OCI-LY1 (cell line): ENCODE measurements at regions not wholly inside any gene's neighbourhood (a gene's known extent, or its start where the extent isn't known, plus 50 kb on each side); places are given as distances from the start of the nearest gene placed in this dataset.
A peak's percentile ranks its signal among the peaks of the same experiment; 100 is the strongest.
"Not testable (repeated sequence)": the region's sequence is repeated elsewhere in the genome, so short reads cannot be mapped to it uniquely, and the experiment has no call there.

Experiments used
- H2AFZ ChIP-seq: fragments of 200-600 bp; sonication (generic), shearing (Covaris generic); 2 replicates; pipeline ENCODE4 v1.6.0; 2014; ENCODE audit warnings: antibody characterized with exemption, mild to moderate bottlenecking, low read length
- H3F3A ChIP-seq: fragments of 200-600 bp; sonication (generic), shearing (Covaris generic); 2 replicates; pipeline ENCODE4 v1.6.0; 2014; ENCODE audit warnings: mild to moderate bottlenecking, antibody characterized with exemption, low read length, moderate library complexity; ENCODE audit not compliant: insufficient read depth
- H3K27ac ChIP-seq: fragments of 200-600 bp; sonication (generic); 2 replicates; pipeline ENCODE4 v1.5.1; 2014; ENCODE audit warnings: low read length, mixed run types, mild to moderate bottlenecking, low read depth; ENCODE audit not compliant: poor library complexity, severe bottlenecking
- H3K27me3 ChIP-seq: fragments of 200-600 bp; sonication (generic); 2 replicates; pipeline ENCODE4 v1.6.0; 2014; ENCODE audit warnings: antibody characterized with exemption, mild to moderate bottlenecking, low read length, moderate library complexity; ENCODE audit not compliant: insufficient read depth
- H3K36me3 ChIP-seq: fragments of 200-600 bp; sonication (generic); 2 replicates; pipeline ENCODE4 v1.6.1; 2014; ENCODE audit warnings: mild to moderate bottlenecking, antibody characterized with exemption, low read length, moderate library complexity, mixed read lengths; ENCODE audit not compliant: insufficient read depth
- H3K4me1 ChIP-seq: fragments of 200-600 bp; sonication (generic); 2 replicates; pipeline ENCODE4 v1.5.1; 2014; ENCODE audit warnings: mild to moderate bottlenecking, low read length, moderate library complexity; ENCODE audit not compliant: insufficient read depth, severe bottlenecking
- H3K4me2 ChIP-seq: fragments of 200-600 bp; sonication (generic), shearing (Covaris generic); 2 replicates; pipeline ENCODE4 v1.6.1; 2014; ENCODE audit warnings: low read length
- H3K4me3 ChIP-seq: fragments of 200-600 bp; sonication (generic); 2 replicates; pipeline ENCODE4 v1.5.1; 2014; ENCODE audit warnings: low read length, low read depth, mild to moderate bottlenecking, mixed read lengths; ENCODE audit not compliant: poor library complexity, severe bottlenecking
- H3K79me2 ChIP-seq: fragments of 200-600 bp; shearing (Covaris generic); 2 replicates; pipeline ENCODE4 v1.6.1; 2016; ENCODE audit warnings: mixed run types, low read length, mixed read lengths; ENCODE audit not compliant: insufficient read depth
- H3K9ac ChIP-seq: fragments of 200-600 bp; sonication (generic), shearing (Covaris generic); 2 replicates; pipeline ENCODE4 v1.6.1; 2014; ENCODE audit warnings: mild to moderate bottlenecking, low read length, mixed read lengths
- H3K9me2 ChIP-seq: fragments of 200-600 bp; sonication (generic), shearing (Covaris generic); 2 replicates; pipeline ENCODE4 v1.6.1; 2014; ENCODE audit warnings: low read depth, mild to moderate bottlenecking, low read length, mixed read lengths
- H3K9me3 ChIP-seq: fragments of 200-600 bp; shearing (Covaris generic); 2 replicates; pipeline ENCODE4 v1.6.1; 2014; ENCODE audit warnings: low read length, mixed read lengths
- H4K20me1 ChIP-seq: fragments of 200-600 bp; sonication (generic), shearing (Covaris generic); 2 replicates; pipeline ENCODE4 v1.6.0; 2016; ENCODE audit warnings: mild to moderate bottlenecking, low read length; ENCODE audit not compliant: insufficient read depth
- CTCF ChIP-seq: fragments of 200-600 bp; sonication (generic), shearing (Covaris generic); IDR thresholded peaks from 2 replicates; pipeline ENCODE4 v1.5.1; 2017; ENCODE audit warnings: mild to moderate bottlenecking, antibody characterized with exemption, low read length, moderate library complexity, mixed read lengths

- H3K4me1 ChIP-seq, H3K9me2 ChIP-seq, H3K9ac ChIP-seq, H3K79me2 ChIP-seq, H3K36me3 ChIP-seq, H3K27me3 ChIP-seq, H3F3A ChIP-seq, H3K9me3 ChIP-seq, H4K20me1 ChIP-seq, H3K4me3 ChIP-seq, H3K27ac ChIP-seq, H3K4me2 ChIP-seq, H2AFZ ChIP-seq: not testable (repeated sequence)
These were observed 669.2 kb downstream of the PRIM2 start for GRCh38 chr6:57986584-57986983.

- H3K4me2 ChIP-seq, H3K27me3 ChIP-seq, H3K4me3 ChIP-seq, H3K9me3 ChIP-seq, H3K9me2 ChIP-seq, H3K4me1 ChIP-seq, H3K79me2 ChIP-seq, H3F3A ChIP-seq, H3K36me3 ChIP-seq, H3K9ac ChIP-seq, H2AFZ ChIP-seq, H3K27ac ChIP-seq, H4K20me1 ChIP-seq: not testable (repeated sequence)
These were observed 672.2 kb downstream of the PRIM2 start for GRCh38 chr6:57989520-57990080.

- H3K36me3 ChIP-seq, H3K4me1 ChIP-seq, H3K4me3 ChIP-seq, H3K27ac ChIP-seq, H3K9me3 ChIP-seq, H3K4me2 ChIP-seq, H2AFZ ChIP-seq, H3K9me2 ChIP-seq, H3K79me2 ChIP-seq, H4K20me1 ChIP-seq, H3K27me3 ChIP-seq, H3K9ac ChIP-seq, H3F3A ChIP-seq: not testable (repeated sequence)
These were observed 681.6 kb downstream of the PRIM2 start for GRCh38 chr6:57998858-57999619.

- H3K27ac ChIP-seq, H3K4me2 ChIP-seq, H3K4me1 ChIP-seq, H3K9me2 ChIP-seq, H2AFZ ChIP-seq, H3K4me3 ChIP-seq, H4K20me1 ChIP-seq, H3K9ac ChIP-seq, H3K79me2 ChIP-seq, H3F3A ChIP-seq, H3K36me3 ChIP-seq, H3K9me3 ChIP-seq, H3K27me3 ChIP-seq: not testable (repeated sequence)
These were observed 682.8 kb downstream of the PRIM2 start for GRCh38 chr6:58000233-58000632.

GRCh38 chr6:58003417-58004167 is 686.2 kb downstream of the PRIM2 start:
- not testable (repeated sequence) for H3K4me2 ChIP-seq

GRCh38 chr6:58007334-58008000 is 690.0 kb downstream of the PRIM2 start:
- not testable (repeated sequence) for H3K9me3 ChIP-seq, H2AFZ ChIP-seq, H3K4me2 ChIP-seq, H3K9ac ChIP-seq, H3K4me1 ChIP-seq, H3K27ac ChIP-seq, H3K36me3 ChIP-seq, H3K27me3 ChIP-seq, H3K9me2 ChIP-seq, H4K20me1 ChIP-seq, H3K79me2 ChIP-seq, H3F3A ChIP-seq, H3K4me3 ChIP-seq

More at GRCh38 chr6:58003417-58004167, 686.2 kb downstream of the PRIM2 start:
- not testable (repeated sequence) for H3K4me3 ChIP-seq, H3K27ac ChIP-seq, H3K9ac ChIP-seq, H3K9me3 ChIP-seq, H3K9me2 ChIP-seq, H3K36me3 ChIP-seq, H3K79me2 ChIP-seq, H2AFZ ChIP-seq, H3K4me1 ChIP-seq, H3K27me3 ChIP-seq, H3F3A ChIP-seq, H4K20me1 ChIP-seq
- TF ChIP-seq CTCF, result peak; percentile 33; the same call in 1 of the 2 replicates
